GM19397 (cell line): ENCODE measurements at regions not wholly inside any gene's neighbourhood (a gene's known extent, or its start where the extent isn't known, plus 50 kb on each side); places are given as distances from the start of the nearest gene placed in this dataset.

Experiments used
- ATAC-seq: cut with Tn5 transposase; IDR thresholded peaks from one replicate; pipeline ENCODE4 v1.9.1; 2021; ENCODE audit warnings: mild to moderate bottlenecking, moderate library complexity; ENCODE audit not compliant: unreplicated experiment

DNA sequence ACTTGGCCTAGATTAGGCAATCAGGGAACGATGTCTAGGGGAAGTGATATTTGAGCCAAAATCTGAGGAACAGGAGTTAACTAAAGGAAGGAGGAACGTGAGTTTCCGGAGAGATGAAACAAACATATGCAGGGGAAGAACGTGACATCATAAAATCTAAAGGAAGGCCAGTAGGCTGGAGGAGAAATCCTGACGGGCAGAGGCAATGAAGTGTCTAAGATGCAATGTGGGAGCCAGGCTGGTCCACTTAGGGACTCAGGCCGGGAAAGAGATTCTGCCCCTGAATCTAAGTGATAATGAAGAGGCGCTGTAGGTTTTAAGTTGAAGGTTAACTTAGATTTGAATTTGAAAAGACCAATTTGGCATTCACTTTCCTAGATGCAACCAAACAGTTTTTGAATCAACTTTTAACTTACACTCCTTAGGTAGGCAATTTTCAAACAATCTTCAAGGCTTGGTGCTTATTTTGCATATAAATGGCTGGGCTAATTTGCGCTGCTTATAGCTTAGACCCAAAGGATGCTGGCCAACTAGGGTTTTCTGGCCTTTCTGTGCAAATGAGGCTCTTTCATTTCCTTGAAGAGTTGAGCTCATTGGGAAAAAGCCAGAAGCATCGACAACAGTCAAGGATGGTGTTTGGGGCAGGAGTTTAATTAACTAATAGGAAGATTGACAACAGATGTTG, 221.7 kb downstream of the SOX11 start:
- ATAC-seq: no peak

DNA sequence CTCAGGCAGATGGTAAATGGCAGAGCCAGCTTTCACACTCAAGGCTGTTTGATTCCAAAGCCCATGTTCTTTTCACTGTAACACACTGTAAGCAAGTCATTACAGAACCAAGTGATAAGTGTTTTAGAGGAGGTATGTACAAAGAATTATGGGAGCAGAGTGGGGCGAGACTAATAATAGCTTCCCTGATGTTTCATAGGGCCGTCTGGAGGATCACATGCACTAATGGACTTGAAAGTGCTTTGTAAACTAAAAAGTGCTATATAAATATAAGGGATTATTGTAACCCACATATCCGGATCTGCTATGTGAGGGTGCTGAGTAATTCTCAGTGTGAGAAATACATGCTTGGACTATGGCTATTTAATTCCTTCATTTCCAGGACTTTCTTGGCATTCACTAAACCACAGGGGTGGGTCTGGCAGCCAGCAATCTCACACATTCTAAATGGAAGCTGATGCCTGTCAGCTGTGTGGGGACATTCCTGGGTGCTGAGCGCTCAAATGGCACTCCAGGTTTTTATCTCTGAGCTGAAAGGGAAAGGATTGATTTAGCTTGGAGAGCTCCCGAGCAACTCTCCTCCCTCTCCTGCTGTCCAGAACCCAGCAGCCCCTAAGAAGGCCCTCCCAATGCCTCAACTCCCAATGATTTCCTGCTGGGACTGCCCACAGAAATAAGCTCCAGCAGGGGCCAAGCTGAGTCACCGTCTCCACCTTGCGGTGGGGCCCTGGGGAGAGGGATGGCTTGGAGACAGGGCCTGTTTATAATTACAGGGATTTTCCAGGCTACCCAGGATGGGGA, 222.8 kb downstream of the SOX11 start:
- ATAC-seq: no peak

DNA sequence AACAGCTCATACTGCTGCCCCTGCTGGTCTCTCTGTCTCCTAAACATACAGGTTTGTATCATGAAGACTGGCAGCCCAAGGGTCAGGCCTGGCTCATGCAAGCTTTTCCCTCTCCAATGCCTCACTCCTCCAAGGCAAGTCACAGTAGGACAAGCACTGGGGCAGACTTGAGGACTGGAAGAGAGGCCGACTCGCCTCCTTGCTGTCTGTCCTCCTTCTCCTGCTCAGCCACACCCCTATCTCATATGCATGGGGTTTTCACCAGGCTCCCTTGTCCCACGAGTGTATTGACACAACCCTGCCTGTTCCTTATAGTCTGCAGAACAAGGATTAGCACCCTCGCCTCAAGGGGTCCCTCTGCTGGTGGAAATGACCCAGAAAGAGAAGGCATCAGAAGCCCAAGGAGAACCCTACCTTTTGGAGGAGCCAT, 223.7 kb downstream of the SOX11 start:
- ATAC-seq: no peak

DNA sequence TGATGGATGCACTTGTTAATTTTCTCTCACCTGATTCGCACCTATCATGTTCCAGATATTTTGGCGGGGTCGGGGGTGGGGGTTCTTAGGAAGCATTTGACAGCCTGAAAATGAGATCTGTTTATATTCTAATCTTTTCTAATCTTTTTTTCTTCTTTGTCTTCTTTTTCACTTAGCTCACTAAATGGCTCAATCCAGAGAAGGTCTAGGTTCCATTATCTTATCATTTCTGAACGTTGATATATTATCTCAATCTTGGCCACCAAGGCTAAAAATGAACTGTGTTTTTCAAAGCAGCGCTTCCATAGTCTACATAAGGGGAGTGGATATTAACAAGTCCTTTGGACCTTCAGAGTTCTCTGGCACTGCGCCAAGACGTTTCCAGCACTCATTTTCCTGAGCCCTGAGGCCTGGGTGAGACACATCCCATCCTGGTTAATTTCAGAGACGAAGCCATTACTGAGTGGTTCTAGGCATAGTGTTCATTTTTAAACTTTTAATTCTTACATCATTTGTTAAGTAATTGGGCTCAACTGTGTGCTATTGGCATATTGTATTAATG, 229.0 kb downstream of the SOX11 start:
- no peak for ATAC-seq

DNA sequence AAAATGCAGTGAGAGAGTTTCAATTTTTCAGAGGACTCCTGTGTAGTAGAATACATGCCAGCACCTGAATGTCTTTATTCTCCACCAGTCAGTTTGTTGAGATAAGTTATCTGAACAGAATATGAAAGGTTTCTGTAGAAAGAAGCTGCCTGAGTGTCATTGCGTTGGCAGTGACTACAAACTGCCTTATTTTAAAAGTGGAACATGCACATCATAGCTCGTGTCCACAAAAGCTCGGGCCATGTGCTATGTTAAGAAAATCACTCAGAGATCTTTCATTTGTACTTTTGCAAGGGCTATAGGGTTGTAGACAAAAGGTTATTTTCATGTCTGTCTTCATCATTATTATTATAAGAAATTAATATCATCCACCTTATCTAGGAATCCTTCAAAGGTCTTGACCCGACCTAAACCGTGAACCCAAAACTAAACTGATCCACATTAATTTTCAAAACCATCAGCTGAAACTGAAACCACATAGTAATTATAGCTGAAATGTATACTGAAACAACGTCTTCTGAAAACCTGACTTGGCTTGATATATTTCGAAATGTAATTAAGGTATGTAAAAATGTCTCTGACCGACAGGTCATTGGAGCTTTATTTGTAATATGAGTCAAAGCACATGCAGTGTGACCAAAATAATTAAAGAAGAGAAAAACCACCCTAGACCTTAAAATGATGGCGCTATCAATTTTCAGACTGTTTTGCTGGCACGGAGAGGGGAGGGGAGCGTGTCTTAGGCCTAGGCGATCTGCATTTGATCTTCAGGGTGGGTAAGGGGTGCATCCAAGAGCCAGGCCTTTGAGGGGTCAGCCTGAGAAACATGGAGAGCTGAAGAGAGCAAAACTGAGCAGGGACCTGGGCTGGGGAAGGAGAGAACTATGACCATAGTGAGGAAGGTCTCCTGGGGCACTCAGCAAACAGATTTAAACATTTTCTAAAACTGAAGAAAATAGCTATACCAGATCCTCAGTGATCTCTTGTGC, 232.1 kb downstream of the SOX11 start:
- no peak for ATAC-seq

DNA sequence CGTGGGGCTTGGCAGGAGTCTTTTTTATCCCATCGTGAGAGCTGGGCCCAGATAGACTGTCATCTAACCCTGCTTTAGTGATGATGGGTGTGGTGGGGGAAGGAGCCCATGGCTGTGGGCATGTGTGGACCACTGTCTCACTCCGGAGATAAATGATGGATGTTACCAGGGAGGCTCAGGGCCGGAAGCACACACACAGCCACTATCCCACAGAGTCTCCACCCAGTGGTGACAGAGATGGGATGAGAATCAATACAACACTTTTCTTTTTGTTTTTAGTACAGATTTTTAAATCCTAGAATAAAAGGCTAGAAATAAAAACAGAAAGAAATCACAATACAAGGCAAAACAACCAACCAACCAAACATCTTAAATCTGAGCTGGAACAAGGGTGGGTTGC, 233.4 kb downstream of the SOX11 start:
- ATAC-seq: no peak

DNA sequence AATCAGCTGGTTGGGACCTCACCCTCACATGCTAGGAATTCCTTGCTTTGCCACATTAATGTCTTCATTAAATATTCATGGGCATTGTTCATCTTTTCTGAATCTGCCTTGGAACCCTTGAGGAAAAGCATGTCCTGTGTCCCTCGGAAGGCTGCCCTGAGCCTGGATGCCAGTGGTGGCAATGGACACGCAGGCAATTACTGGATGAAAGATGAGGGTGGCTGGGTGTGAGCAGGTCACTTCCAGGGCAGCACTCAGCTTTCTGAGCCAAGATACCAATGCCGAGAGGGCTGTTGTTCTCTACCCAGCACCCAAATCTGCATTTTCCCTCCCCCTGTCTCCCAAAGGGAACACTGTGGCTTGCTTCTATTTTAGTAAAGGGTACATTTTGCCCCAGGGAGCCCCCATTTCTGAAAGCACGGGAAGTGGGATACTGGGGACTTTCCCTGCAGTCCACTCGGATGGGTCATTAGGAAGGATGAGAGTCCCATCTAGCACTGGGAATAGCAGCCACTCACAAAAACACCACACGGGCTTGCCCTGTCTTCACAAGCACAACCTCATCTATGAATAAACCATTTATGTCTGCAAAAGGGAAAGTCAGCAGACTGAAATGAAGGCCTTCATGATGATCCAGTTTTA, 234.8 kb downstream of the SOX11 start:
- ATAC-seq: no peak

DNA sequence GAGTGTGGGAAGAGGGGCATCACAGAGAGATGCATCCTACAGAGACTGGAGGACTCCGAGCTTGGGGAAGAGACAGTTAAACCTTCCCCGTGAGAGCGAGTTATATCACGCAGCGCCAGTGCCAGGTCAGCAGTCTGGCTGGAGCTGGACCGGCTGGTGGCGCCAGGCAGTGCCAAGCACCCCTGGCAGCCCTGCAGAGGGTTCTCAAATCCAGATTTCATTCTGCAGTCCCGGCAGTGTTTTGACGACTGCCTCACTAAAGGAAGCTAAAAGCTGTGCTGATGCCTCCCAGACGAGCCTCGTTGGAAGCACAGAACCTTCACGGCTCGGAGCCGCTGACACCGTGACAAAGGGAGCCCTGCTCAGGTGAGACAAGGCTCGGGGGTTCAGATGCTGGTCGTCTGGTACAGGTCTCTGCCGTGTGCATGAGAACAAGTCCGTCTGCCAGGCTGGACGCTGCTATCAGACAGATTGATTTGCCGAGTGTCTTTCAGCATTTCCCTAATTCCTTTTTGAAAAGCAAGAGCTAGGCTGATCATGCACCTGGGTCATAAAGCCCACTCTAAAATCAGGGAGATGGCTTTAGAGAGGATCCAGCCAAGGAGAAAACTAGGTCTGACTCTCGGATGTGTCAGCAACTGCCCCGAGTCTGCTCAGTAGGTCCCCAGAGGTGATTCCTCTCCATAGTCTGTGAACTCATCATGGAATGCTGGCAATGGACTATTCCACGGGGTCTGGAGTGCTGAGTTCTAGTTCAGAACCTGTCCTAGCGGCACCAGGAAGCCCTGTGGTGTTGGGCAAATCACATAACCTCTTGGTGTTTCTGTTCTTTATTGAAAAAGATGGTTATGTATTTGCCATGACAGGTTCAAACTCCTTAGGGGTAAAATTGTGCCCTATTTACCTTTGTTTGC, 240.6 kb downstream of the SOX11 start:
- no peak for ATAC-seq

DNA sequence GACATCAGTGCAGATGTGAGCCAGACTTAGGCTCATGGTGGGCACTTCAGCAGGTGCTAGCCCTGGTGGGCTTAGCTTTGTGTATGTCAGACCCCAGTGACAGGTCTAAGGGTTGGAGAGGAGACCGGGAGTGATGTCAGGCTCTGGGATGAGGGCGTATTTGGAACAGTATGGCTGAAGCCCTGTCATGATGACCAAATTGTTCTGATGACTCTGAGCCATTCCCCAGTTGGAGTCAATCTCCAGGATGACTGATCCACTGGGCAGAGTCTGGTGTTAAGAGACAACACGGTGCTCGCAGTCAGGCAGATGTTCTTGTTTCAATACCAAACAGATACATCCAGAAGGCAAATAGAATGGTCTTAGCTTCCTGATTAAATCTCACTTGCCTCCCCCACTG, 241.5 kb downstream of the SOX11 start:
- ATAC-seq: no peak

DNA sequence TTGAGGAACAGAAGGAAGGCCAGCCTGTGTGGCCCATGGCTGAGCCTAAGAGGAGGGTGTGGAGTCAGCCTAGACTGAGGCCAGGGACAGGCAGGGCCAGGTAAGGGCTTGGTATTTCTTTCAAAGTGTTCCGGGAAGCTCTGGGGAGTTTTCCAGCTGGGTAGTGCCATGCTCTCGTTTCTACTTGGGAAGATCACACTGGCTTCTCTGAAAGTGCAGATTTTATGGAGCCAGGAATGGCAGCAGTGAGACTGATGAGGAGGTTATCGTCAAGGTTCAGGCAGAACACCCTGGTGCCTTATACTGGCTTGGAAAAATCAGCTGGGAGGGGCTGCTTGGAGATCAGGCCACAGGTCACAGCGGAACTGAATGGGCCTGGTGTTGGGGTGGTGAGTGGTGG, 245.1 kb downstream of the SOX11 start:
- ATAC-seq: no peak

DNA sequence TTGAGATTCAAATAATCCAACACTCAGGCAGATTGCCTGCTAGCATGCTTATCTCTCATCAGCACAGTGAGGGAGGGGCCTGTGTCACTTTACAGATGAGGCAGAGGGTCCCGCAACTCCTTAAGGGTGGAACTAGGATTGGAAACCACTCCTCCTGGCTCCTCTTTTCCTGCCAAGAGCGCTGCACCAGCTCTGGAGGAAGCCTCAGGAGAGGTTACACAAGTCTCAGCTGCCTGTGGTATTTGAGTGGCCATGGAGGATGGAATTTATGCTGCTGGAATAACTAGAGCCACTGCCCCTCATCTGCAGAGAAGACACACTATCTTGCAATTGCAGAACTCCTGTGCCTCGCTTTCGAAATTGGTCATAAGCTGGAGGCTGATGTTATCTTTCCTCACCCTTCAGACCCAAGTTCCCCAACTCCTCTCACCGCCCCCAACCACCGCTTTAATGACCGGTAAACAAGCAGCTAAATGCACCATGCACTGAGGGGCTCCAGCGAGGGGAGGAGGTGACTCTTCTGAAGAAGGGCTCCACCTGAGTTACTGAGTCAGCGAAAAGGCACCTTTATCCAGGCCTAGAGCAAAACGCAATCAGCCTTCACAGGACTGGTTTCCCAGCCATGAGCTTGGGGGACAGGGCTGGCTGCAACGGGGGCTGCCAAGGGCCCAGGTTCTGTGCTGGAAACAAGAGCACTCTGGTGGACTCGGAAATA, 245.8 kb downstream of the SOX11 start:
- no peak for ATAC-seq

DNA sequence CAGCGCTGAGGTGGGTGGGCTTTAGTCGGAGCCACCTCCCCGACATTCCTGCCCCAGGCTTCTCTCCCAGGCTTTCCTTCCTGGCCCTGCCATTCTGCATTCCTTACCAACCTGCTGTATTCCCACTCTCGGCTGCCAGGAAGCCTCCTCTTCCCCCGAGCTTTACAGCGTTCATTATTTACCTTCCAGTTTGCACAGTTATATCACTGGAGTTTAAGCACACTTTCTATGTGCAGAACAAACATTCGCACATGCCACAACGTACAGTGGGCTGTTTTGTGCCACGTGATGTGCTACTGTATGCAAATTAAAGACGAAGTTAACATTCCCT, 246.3 kb downstream of the SOX11 start:
- ATAC-seq: no peak

DNA sequence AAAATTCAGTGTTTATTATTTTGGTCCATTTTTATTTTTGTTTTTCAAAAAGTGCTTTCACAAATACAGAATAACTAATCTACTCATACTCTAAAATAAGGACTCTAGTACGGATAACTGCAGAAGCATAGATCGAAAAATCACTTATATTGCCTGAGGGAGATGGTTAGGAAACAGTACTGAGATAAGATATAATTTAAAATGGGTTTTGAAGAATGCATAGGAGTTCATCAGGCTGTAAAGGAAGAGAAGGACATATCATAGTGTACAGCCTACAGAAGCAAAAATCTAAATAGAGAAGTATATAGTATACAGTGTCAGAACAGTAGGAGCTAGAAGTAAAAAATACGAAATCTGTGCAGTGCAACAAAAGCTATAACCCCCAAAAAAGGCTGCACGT, 247.4 kb downstream of the SOX11 start:
- no peak for ATAC-seq

DNA sequence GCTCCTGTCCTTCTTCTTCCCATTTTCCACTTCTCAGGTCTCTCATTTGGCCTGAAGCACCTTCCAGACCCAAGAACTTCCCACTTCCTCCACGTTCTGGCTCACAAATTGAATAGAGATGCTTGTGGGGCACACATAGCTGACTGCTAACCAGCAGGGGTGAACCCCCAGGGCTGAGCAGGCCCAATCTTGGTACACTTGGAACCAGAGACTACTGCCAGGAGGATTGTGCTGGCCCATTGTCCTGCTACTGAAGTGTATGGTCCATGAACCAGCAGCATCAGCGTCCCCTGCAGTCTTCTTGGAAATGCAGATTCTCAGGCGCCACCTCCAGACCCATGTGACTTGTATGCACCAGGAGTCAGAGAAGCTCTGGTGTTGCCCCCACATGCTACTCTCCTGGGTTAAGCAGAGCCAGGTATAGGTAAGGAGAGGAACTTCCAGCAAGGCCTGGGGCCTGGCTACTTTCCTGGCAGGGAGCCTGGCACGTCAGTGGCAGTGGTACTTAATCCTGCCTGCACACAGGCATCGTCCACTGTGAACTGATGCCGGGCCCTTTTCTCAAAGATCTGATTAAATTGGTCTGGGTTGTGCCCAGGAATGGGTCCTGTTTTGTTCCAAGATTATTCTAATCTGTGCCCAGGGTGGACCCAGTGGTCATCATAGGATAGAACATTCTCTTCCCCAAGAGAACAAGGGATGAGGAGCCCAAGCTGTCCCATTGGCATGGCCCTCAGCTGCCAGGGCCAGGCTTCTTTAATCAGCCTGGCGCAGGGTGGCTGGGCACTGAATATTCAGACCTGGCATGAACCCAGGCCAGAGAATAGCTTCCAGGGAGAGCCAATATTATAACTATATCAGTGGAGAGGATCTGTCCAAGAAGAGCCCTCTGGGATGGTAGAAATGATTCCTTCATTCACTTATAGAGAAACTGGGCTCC, 248.7 kb downstream of the SOX11 start:
- no peak for ATAC-seq

DNA sequence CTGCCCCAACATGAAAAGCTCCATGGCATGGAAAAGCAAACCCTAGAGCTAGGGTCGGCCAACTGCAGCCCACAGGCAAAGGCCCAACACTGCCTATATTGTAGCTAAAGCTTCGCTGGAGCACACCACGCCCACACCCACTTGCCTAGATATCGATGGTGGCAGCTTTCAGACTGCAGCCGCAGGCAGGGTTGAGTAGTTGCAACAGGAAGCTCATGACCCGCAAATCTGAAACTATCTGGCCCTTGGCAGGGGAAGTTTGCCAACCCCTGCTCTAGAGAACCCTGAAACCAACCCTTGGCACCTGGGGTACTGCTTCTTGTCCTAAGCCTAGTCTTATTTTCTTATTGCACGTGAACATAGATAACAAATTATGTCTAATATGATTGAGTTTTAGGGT, 250.0 kb downstream of the SOX11 start:
- no peak for ATAC-seq

DNA sequence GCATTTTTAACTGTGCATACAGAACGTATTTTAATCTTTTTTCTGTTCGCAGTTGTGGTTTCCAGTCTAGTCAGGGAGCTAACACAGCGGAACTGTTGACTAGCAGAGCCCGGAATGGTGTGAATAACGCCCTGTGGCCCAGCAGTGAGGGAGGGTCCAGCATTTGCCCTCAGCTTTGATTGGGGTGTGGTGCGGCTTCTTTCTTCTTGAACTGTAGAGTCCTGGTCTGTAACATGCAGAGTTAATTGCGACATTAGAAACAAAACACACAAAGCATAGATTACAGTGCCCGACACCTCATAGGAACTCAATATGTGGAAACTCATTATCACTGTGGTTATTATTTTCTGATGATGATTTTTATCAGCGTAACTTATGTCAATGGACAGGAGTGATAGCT, 253.6 kb downstream of the SOX11 start:
- ATAC-seq: no peak

DNA sequence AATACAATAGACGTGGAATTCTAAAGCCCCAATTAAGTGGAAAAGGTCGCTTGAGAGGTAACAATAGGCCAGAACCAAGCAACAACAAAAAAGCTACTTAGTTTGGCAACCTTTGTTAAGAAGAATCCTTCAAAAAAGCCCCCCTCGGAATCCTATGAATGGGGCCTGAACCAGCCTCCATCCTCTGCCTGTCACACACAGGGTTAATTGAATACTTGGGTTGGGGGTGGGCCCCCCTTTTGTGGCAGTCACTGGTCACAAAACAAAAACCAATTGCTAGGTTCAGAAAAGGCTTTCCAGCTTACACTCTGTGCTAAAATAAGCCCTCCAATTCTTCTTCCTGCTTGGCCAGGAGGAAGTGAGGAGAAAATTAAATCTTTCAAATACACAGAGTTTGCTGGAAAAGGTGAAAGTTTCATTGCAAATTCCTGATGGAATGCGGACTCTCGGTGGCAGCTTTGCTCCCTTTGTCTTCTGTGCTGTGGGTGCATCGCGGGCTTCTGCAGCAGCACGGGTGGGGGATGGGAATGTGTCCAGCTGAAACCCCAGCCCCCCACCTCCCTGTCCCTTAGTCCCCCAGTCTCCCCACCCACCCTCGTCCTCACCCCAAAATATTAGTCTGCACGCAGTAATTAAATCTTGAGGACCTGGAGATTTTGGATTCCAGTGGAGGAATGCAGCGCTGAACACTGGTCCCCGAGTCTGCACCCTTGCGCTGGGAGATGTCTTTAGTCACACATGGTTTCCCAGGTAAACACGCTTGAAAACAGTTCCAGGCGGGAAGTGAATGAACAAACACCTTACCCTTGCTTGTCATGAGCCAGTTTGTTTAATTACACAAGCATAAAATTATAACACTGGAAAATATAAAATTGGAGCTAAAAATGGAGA, 254.3 kb downstream of the SOX11 start:
- ATAC-seq: no peak
